Adrenal gland (tissue), 9 donors: ENCODE measurements at regions not wholly inside any gene's neighbourhood (a gene's known extent, or its start where the extent isn't known, plus 50 kb on each side); places are given as distances from the start of the nearest gene placed in this dataset.

Source experiments
- DNase-seq, 7 donors: peaks; one replicate each; pipeline ENCODE4 v3.0.0-alpha.2; 2019 to 2020
- H3K27ac ChIP-seq, 5 donors: fragments of 200-600 bp; sonication (generic) in 4 of 5; 1 replicate in 3 of 5; 2 replicates in 2 of 5; pipeline versions ENCODE4 v1.5.1 to v1.8.0; 2016 to 2020; ENCODE audit warnings: mild to moderate bottlenecking in 1 of 5
- H3K27me3 ChIP-seq: fragments of 200-600 bp; 2 replicates; pipeline ENCODE4 v1.8.0; 2021
- H3K36me3 ChIP-seq, 2 donors: fragments of 200-600 bp; replicated peaks in 1 of 2; 1 replicate in 1 of 2; 2 replicates in 1 of 2; pipeline versions ENCODE4 v1.5.1 to v1.8.0; 2018 to 2022
- H3K4me1 ChIP-seq, 2 donors: fragments of 200-600 bp; replicated peaks in 1 of 2; 1 replicate in 1 of 2; 2 replicates in 1 of 2; pipeline versions ENCODE4 v1.5.1 to v1.8.0; 2018 to 2021
- H3K4me3 ChIP-seq, 4 donors: fragments of 200-600 bp; sonication (generic) in 3 of 4; one replicate each; pipeline ENCODE4 v1.5.1; 2016 to 2018
- H3K9me3 ChIP-seq, 3 donors: fragments of 200-600 bp; sonication (generic) in 1 of 3; replicated peaks in 1 of 3; 1 replicate in 2 of 3; 2 replicates in 1 of 3; pipeline versions ENCODE4 v1.5.1 to v1.8.0; 2016 to 2021
- CTCF ChIP-seq, 6 experiments: fragments of 450-650 bp in 4 of 6; fragments of 200-600 bp in 2 of 6; sonication (generic) in 1 of 6; IDR thresholded peaks; 1 replicate in 5 of 6; 2 replicates in 1 of 6; pipeline versions ENCODE4 v1.5.1 to v1.8.0; 2016 to 2021; ENCODE audit warnings: antibody characterized with exemption in 6 of 6, mild to moderate bottlenecking in 2 of 6, moderate library complexity in 1 of 6
- POLR2A ChIP-seq, 2 donors: fragments of 450-650 bp; IDR thresholded peaks; one replicate each; pipeline ENCODE4 v1.6.1; 2017; ENCODE audit warnings: antibody characterized with exemption in 2 of 2, mild to moderate bottlenecking in 2 of 2, moderate library complexity in 1 of 2
- WGBS, 4 donors: extraction: QIAGEN DNeasy Blood & Tissue Kit in 2 of 4; methylation state at CpG; one replicate each; pipeline versions ENCODE4 v1.1.5 to v1.1.7; 2013 to 2017; 5-methylcytosine and 5-hydroxymethylcytosine counted together
- intact Hi-C, 2 donors: fragments of 100-400 bp; cut with DNase I; formaldehyde crosslinking; loops; one replicate each; pipeline versions ENCODE4 v1.14.1 to v1.15.0; 2022 to 2023
- donor health status: healthy with polysubstance abuse.
- donor health status: Bipolar disorder and iron deficiency.
- donor health status: DM: yes; HTN: yes; CAD: no.
- donor health status: DM: no; HTN: no; CAD: no.
- donor health status: DM: no; HTN: no; CAD: no.

GRCh38 chr6:90653750-90654149 is 66.9 kb upstream of the MAP3K7 start:
- intact Hi-C loops = no loop called here

GRCh38 chr6:90650041-90650940 is 63.4 kb upstream of the MAP3K7 start:
- H3K4me3 ChIP-seq = no peak overlapping the region
- intact Hi-C loops = no loop called here
- H3K9me3 ChIP-seq = no peaks in the 10 kb centered on the region
- H3K27me3 ChIP-seq = no peaks in the 10 kb centered on the region
- 55 to 67% (median 60%) methylated on average over 8 of the region's 8 CpGs for WGBS, 4 donors
- no peaks in the 10 kb centered on the region for H3K36me3 ChIP-seq
- no peak for DNase-seq
- H3K4me1 ChIP-seq = no peaks in the 10 kb centered on the region
- TF ChIP-seq CTCF (IDR thresholded peaks at IDR 0.05) (no peak), POLR2A (IDR thresholded peaks at IDR 0.05) (no peak)
- H3K27ac ChIP-seq = no peak overlapping the region

More at GRCh38 chr6:90653750-90654149, 66.9 kb upstream of the MAP3K7 start:
- Histone ChIP-seq H3K27ac (no peak overlapping the region), H3K27me3 (no peaks in the 10 kb centered on the region), H3K4me3 (no peak overlapping the region), H3K9me3 (no peaks in the 10 kb centered on the region), H3K36me3 (no peaks in the 10 kb centered on the region), H3K4me1 (no peaks in the 10 kb centered on the region)
- no peak for DNase-seq
- 71 to 77% (median 73%) methylated on average over 5 of the region's 5 CpGs for WGBS, 4 donors
- TF ChIP-seq CTCF (IDR thresholded peaks at IDR 0.05) (no peak), POLR2A (IDR thresholded peaks at IDR 0.05) (no peak)

GRCh38 chr6:90648873-90649272 is 62.0 kb upstream of the MAP3K7 start:
- no peaks in the 10 kb centered on the region for H3K36me3 ChIP-seq
- H3K4me3 ChIP-seq = no peak overlapping the region
- H3K27ac ChIP-seq = no peak overlapping the region
- H3K27me3 ChIP-seq = no peaks in the 10 kb centered on the region
- H3K4me1 ChIP-seq = no peaks in the 10 kb centered on the region
- TF ChIP-seq POLR2A (IDR thresholded peaks at IDR 0.05) (no peak), CTCF (IDR thresholded peaks at IDR 0.05) (no peak)
- intact Hi-C loops = no loop called here
- DNase-seq = no peak
- WGBS, 4 donors = 40 to 83% (median 74%) methylated on average over 1 of the region's 1 CpG
- H3K9me3 ChIP-seq = no peaks in the 10 kb centered on the region

- Histone ChIP-seq H3K27ac (no peak overlapping the region), H3K27me3 (no peaks in the 10 kb centered on the region), H3K4me1 (no peaks in the 10 kb centered on the region), H3K9me3 (no peaks in the 10 kb centered on the region), H3K4me3 (no peak overlapping the region), H3K36me3 (no peaks in the 10 kb centered on the region)
- WGBS, 4 donors = 37 to 43% (median 38%) methylated on average over 1 of the region's 1 CpG
- TF ChIP-seq POLR2A (IDR thresholded peaks at IDR 0.05) (no peak), CTCF (IDR thresholded peaks at IDR 0.05) (no peak)
- intact Hi-C loops = no loop called here
- DNase-seq = no peak
Measured at GRCh38 chr6:90646940-90647339, 60.1 kb upstream of the MAP3K7 start.
